ENCODE measurements at regions not wholly inside any gene's neighbourhood (a gene's known extent, or its start where the extent isn't known, plus 50 kb on each side); places are given as distances from the start of the nearest gene placed in this dataset.

DNA sequence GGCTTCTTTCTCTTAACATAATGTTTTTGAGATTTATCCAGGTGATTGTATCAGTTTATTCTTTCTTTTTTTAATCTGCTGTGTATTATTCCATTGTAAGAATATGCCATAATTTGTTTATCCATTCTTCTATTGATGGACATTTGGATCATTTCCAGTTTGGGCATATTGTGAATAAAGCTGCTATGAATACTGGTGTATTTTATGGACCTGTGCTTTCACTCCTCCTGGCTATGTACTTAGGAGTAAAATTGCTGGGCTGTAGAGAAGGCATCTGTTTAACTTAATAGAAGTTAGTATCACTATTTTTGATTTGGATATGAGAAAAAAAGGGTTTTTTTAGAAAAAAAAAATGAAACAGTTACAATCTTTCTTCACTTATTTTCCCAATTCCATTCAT lies 50.0 kb upstream of the FAM9C start:
- Histone ChIP-seq H3K27ac (peak overlapping the region; percentile 48 to 79; a peak in 3 of 6 replicates), H3K4me1 (peaks cover 20% of the 10 kb centered on the region; the same call in 2 of the 3 replicates), H3K9me3 (peaks cover 2% of the 10 kb centered on the region; the same call in 1 of the 3 replicates), H3K4me3 (no peak overlapping the region), H3K4me2 (no peak overlapping the region)
- ChIA-PET POLR2A (interaction anchor here (0.8 kb wide), 1 partner anchor 116 kb away, joined by 3 read pairs; no protein-coding TSS in a partner anchor), CTCF (no interaction called here)
- FAIRE-seq (no peak), ATAC-seq (no peak), DNase-seq (ENCODE audit: low read depth in 1 of 2, low spot score in 1 of 2) (no peak)
- TF ChIP-seq HOXB13 (CRISPR knock-in tag; IDR thresholded peaks at IDR 0.05; ENCODE audit: low read depth) (no peak), ZC3H11A (IDR thresholded peaks at IDR 0.05) (no peak), NPAS2 (CRISPR knock-in tag; IDR thresholded peaks at IDR 0.05; ENCODE audit: borderline replicate concordance) (no peak), CHD2 (IDR thresholded peaks at IDR 0.05; ENCODE audit: low read length, partially characterized antibody) (no peak), TFCP2L1 (CRISPR knock-in tag; IDR thresholded peaks at IDR 0.05) (no peak), EP300 (IDR thresholded peaks at IDR 0.05) (no peak), HEYL (CRISPR knock-in tag; IDR thresholded peaks at IDR 0.05) (no peak), KDM1A (IDR thresholded peaks at IDR 0.05; ENCODE audit: low read depth) (no peak), FOSB (CRISPR knock-in tag; IDR thresholded peaks at IDR 0.05) (no peak), RFX5 (IDR thresholded peaks at IDR 0.05) (no peak), ESRRA (IDR thresholded peaks at IDR 0.05; ENCODE audit: borderline replicate concordance, low read length) (no peak)
- TF ChIP-seq, protein P1, sequence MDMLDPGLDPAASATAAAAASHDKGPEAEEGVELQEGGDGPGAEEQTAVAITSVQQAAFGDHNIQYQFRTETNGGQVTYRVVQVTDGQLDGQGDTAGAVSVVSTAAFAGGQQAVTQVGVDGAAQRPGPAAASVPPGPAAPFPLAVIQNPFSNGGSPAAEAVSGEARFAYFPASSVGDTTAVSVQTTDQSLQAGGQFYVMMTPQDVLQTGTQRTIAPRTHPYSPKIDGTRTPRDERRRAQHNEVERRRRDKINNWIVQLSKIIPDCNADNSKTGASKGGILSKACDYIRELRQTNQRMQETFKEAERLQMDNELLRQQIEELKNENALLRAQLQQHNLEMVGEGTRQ (IDR thresholded peaks at IDR 0.05), result no peak
- TF ChIP-seq, protein P2, sequence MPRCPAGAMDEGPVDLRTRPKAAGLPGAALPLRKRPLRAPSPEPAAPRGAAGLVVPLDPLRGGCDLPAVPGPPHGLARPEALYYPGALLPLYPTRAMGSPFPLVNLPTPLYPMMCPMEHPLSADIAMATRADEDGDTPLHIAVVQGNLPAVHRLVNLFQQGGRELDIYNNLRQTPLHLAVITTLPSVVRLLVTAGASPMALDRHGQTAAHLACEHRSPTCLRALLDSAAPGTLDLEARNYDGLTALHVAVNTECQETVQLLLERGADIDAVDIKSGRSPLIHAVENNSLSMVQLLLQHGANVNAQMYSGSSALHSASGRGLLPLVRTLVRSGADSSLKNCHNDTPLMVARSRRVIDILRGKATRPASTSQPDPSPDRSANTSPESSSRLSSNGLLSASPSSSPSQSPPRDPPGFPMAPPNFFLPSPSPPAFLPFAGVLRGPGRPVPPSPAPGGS (IDR thresholded peaks at IDR 0.05), result no peak
